GM12865 (cell line): ENCODE measurements at regions not wholly inside any gene's neighbourhood (a gene's known extent, or its start where the extent isn't known, plus 50 kb on each side); places are given as distances from the start of the nearest gene placed in this dataset.

Experiments used
- DNase-seq: peaks from one replicate; pipeline ENCODE4 v3.0.0; 2010; ENCODE audit warnings: low read depth
- H3K4me3 ChIP-seq: 2 replicates; pipeline ENCODE4 v1.5.1; 2011; ENCODE audit warnings: mild to moderate bottlenecking, low read depth, low read length, control low read depth
- TF ChIP-seq, protein P1 (sequence below): IDR thresholded peaks from 2 replicates; pipeline ENCODE4 v1.5.1; 2011; ENCODE audit warnings: low read length, control low read depth, low read depth, inconsistent platforms; ENCODE audit not compliant: insufficient read depth; ENCODE audit errors: missing control alignments

DNA sequence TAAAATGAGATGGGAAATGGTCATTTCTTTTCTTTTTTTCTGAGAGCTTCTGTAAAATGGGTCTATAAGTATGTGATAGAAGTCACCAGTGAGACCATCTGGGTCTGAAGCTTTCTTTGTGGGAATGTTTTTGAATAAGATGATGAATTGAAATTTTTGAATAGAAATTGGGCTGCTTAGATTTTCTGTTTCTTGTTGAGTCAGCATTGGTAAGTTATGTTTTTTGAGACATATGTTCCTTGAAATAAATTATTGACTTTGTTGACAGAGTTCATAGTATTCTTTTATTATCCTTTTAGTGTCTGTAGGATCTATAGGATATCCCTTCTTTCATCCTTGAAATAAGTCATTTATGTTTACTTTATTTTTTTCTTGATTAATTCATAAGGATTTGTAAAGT, 208.1 kb downstream of the OPA1 start:
- TF ChIP-seq, protein P1, sequence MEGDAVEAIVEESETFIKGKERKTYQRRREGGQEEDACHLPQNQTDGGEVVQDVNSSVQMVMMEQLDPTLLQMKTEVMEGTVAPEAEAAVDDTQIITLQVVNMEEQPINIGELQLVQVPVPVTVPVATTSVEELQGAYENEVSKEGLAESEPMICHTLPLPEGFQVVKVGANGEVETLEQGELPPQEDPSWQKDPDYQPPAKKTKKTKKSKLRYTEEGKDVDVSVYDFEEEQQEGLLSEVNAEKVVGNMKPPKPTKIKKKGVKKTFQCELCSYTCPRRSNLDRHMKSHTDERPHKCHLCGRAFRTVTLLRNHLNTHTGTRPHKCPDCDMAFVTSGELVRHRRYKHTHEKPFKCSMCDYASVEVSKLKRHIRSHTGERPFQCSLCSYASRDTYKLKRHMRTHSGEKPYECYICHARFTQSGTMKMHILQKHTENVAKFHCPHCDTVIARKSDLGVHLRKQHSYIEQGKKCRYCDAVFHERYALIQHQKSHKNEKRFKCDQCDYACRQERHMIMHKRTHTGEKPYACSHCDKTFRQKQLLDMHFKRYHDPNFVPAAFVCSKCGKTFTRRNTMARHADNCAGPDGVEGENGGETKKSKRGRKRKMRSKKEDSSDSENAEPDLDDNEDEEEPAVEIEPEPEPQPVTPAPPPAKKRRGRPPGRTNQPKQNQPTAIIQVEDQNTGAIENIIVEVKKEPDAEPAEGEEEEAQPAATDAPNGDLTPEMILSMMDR, result no peak
- no peak for DNase-seq
- no peak overlapping the region for H3K4me3 ChIP-seq

DNA sequence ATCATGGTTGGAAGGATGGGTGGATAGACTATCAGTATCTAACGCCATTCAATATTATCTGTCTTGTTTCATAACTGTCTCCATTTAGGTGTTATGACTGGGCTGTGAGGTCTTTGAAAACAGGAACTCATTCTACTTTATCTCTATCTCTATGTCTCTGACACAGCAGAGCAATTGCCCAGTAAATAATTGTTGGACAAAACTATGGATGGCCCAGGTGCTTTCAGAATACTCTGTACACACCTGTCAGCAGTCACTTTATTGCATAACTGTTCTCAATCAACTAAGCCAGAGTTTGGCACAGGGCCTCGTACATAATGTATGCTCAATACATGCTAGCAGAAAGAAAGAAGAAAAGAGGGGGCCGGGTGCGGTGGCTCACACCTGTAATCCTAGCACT, 210.3 kb downstream of the OPA1 start:
- TF ChIP-seq, protein P1, result no peak
- H3K4me3 ChIP-seq, result no peak overlapping the region
- no peak for DNase-seq

DNA sequence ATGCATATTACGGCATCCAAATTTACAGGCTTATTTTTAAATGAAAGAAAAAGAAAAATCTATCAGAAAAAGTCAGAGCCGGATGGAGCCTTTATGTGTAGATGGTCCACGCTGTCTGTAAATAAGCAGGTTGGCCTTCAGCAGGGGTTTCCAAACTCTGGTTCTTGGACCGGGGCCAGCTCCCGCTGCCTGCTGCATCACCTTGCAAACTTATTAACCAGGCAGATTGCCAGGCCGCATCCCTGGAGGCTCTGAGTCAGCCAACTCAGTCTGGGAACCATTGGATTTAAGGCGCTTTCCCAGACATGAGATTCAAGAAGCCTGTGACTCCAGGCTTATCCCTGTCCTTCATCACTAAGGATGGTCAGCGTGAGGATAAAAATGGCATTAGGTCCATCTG, 212.4 kb downstream of the OPA1 start:
- H3K4me3 ChIP-seq, result no peak overlapping the region
- TF ChIP-seq, protein P1, result no peak

DNA sequence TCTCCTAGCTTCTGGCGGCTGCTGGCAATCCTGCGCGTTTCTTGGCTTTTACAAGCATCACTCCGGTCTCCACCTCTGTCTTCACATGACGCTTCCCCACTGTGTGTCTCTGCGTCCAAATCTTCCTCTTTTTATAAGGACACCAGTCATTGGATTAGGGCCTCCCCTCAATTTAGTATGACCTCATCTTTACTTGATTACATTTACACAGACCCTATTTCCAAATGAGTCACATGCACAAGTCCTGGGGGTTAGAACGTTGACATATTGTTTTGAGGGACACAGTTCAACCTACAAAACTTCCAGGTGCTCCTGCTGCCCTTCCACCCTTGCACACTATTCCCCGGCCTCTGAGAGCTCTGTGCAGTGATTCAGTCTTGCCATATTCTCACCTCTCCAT, 215.3 kb downstream of the OPA1 start:
- no peak overlapping the region for H3K4me3 ChIP-seq
- TF ChIP-seq, protein P1, result no peak
- DNase-seq, result no peak

More for the DNA sequence above, 212.4 kb downstream of the OPA1 start:
- no peak for DNase-seq

DNA sequence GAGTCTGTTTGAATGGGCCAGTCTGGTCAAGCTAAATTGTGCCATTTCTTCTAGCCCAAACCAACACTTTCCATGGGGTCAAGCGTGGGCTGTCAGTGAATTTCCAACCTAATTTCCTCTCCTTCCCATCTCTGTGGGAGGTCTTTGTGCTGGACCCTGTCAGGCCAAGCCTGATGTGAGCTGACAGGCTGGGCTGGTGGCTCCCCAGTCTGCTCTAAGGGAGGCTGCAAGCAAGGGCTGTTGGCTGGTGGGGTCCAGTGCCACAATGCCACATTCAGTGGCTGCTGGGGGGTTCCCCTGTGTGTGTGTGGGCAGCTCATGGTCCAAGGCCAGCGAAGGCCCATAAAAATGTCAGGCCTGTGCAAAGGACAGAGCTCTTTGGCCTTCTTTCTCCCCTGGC, 216.1 kb downstream of the OPA1 start:
- TF ChIP-seq, protein P1, result no peak
- no peak for DNase-seq
- H3K4me3 ChIP-seq, result no peak overlapping the region

DNA sequence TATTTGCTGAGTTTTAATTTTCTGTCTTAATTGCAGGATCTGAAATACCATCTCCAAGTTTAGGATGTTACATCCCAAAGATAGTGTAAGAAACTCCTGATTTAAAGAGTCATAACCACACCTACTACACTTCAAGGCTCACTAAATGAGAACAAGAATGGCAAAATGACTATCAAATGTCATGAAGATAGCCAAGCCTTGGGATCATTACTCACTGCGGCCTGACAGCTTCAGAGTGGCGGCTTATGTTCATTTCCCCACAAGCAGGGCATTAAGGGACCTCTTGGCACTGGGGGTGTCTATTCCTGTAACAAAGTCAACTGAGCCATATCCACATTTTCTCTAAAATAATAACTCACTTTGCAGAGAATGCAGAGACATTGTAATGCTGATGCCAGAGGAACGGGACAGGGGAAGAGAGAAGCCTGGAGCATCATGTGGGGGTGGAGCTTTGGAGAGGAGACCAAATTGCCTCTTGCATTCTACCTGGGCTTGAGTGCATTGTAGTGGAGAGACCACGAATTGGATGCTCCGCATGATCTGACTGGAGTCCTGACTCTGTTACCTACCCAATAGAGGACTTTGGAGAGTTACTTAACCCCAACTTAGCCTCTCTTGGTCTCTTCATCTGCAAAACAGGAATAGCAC, 219.2 kb downstream of the OPA1 start:
- DNase-seq, result no peak
- no peak overlapping the region for H3K4me3 ChIP-seq
- TF ChIP-seq, protein P1, result no peak

DNA sequence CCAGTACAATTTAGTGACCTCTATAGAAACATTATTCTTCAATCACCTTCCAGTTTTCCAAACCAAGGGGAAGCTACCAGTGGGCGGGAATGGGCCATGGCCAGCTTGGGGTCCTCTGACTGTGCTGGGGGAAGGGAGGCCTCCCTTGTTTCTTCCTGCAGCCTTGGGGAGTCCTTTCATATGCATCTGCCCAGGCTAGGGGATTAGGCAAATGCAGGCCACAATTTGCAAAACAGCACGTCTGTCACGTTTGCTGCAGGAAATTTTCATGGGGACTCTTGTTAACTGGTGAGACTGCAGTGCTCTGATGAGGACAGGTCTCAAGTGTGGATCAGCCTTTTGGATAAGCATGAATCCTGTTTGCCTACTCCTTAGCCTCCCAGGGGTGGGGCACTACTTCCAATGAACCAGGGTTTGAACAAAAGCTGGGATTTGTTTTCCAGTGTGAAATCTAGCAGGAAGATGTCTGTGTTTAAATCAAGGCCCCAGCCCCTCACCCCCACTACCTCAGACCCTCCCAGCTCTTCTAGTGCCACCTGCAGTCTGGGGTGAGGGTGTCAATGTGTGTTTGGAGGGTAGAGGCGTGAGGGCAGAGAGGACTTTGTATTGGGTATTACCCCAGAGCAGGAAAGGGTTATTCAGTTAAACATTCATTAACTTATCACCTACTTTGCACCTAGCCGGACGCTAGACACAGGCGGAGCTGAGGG, 219.9 kb downstream of the OPA1 start:
- TF ChIP-seq, protein P1, result no peak
- no peak for DNase-seq
- H3K4me3 ChIP-seq, result no peak overlapping the region
